ENCODE measurements at regions not wholly inside any gene's neighbourhood (a gene's known extent, or its start where the extent isn't known, plus 50 kb on each side); places are given as distances from the start of the nearest gene placed in this dataset.

- Histone ChIP-seq H3K4me3 (ENCODE audit: low read depth, low read length) (no peak overlapping the region), H3K4me1 (peaks cover 11% of the 10 kb centered on the region; the same call in 1 of the 2 replicates), H3K36me3 (ENCODE audit: control insufficient read depth, insufficient read depth, low read length) (no peaks in the 10 kb centered on the region), H3K27me3 (replicated peaks; ENCODE audit: control insufficient read depth, insufficient read depth, low read length) (no peaks in the 10 kb centered on the region), H3K9me3 (no peaks in the 10 kb centered on the region)
- peak overlapping the region; percentile 49 for H3K27ac Mint-ChIP-seq (ENCODE audit: unreplicated experiment)
- BruUV-seq (replicated peaks), result no TSS peak
- ChIA-PET CTCF (no interaction called here), POLR2A (no interaction called here)
- no peak overlapping the region for H3K4me3 Mint-ChIP-seq (ENCODE audit: unreplicated experiment)
- H3K9me3 Mint-ChIP-seq (ENCODE audit: unreplicated experiment), result no peaks in the 10 kb centered on the region
- H3K27me3 Mint-ChIP-seq (ENCODE audit: insufficient read depth, unreplicated experiment), result no peaks in the 10 kb centered on the region
- TF ChIP-seq CTCF (IDR thresholded peaks at IDR 0.05; ENCODE audit: insufficient read depth in 1 of 2, low read depth in 1 of 2, low read length in 1 of 2, severe bottlenecking in 1 of 2, unreplicated experiment in 1 of 2), result no peak
- no peaks in the 10 kb centered on the region for H3K36me3 Mint-ChIP-seq (ENCODE audit: insufficient read depth, unreplicated experiment)
- intact Hi-C loops (cut with micrococcal nuclease; ENCODE audit: unreplicated experiment), result no loop called here
- peak in 1 of 2 experiments; percentile 15 for DNase-seq
- H3K4me1 Mint-ChIP-seq (ENCODE audit: low read depth, unreplicated experiment), result peaks cover 11% of the 10 kb centered on the region
Measured at GRCh38 chr11:29119707-29120618, 896.9 kb downstream of the KCNA4 start.

- H3K27me3 ChIP-seq (replicated peaks; ENCODE audit: control insufficient read depth, insufficient read depth, low read length), result no peaks in the 10 kb centered on the region
- no peaks in the 10 kb centered on the region for H3K9me3 ChIP-seq
- peaks cover 11% of the 10 kb centered on the region; the same call in 1 of the 2 replicates for H3K4me1 ChIP-seq
- CTCF ChIA-PET, result no interaction called here
- Mint-ChIP-seq H3K9me3 (ENCODE audit: unreplicated experiment) (no peaks in the 10 kb centered on the region), H3K27me3 (ENCODE audit: insufficient read depth, unreplicated experiment) (no peaks in the 10 kb centered on the region), H3K4me1 (ENCODE audit: low read depth, unreplicated experiment) (peaks cover 11% of the 10 kb centered on the region), H3K36me3 (ENCODE audit: insufficient read depth, unreplicated experiment) (no peaks in the 10 kb centered on the region), H3K4me3 (ENCODE audit: unreplicated experiment) (no peak overlapping the region), H3K27ac (ENCODE audit: unreplicated experiment) (peak overlapping the region; percentile 49)
- intact Hi-C loops (cut with micrococcal nuclease; ENCODE audit: unreplicated experiment), result no loop called here
- H3K4me3 ChIP-seq (ENCODE audit: low read depth, low read length), result no peak overlapping the region
- no peak for DNase-seq
- TF ChIP-seq CTCF (IDR thresholded peaks at IDR 0.05; ENCODE audit: insufficient read depth in 1 of 2, low read depth in 1 of 2, low read length in 1 of 2, severe bottlenecking in 1 of 2, unreplicated experiment in 1 of 2), result no peak
- H3K36me3 ChIP-seq (ENCODE audit: control insufficient read depth, insufficient read depth, low read length), result no peaks in the 10 kb centered on the region
- BruUV-seq (replicated peaks), result no TSS peak
- POLR2A ChIA-PET, result no interaction called here
Measured at GRCh38 chr11:29119116-29119515, 897.7 kb downstream of the KCNA4 start.

- ChIA-PET CTCF (no interaction called here), POLR2A (no interaction called here)
- Mint-ChIP-seq H3K4me1 (ENCODE audit: low read depth, unreplicated experiment) (no peaks in the 10 kb centered on the region), H3K36me3 (ENCODE audit: insufficient read depth, unreplicated experiment) (no peaks in the 10 kb centered on the region), H3K27ac (ENCODE audit: unreplicated experiment) (no peak overlapping the region), H3K9me3 (ENCODE audit: unreplicated experiment) (peaks cover 25% of the 10 kb centered on the region), H3K4me3 (ENCODE audit: unreplicated experiment) (no peak overlapping the region), H3K27me3 (ENCODE audit: insufficient read depth, unreplicated experiment) (no peaks in the 10 kb centered on the region)
- BruUV-seq (replicated peaks), result no TSS peak
- no peak for DNase-seq
- Histone ChIP-seq H3K4me1 (no peaks in the 10 kb centered on the region), H3K9me3 (peaks cover 12% of the 10 kb centered on the region; the same call in 1 of the 2 replicates), H3K27me3 (replicated peaks; ENCODE audit: control insufficient read depth, insufficient read depth, low read length) (no peaks in the 10 kb centered on the region), H3K36me3 (ENCODE audit: control insufficient read depth, insufficient read depth, low read length) (no peaks in the 10 kb centered on the region), H3K4me3 (ENCODE audit: low read depth, low read length) (no peak overlapping the region)
- no peak for TF ChIP-seq CTCF (IDR thresholded peaks at IDR 0.05; ENCODE audit: insufficient read depth in 1 of 2, low read depth in 1 of 2, low read length in 1 of 2, severe bottlenecking in 1 of 2, unreplicated experiment in 1 of 2)
- intact Hi-C loops (cut with micrococcal nuclease; ENCODE audit: unreplicated experiment), result no loop called here
Measured at GRCh38 chr11:29100967-29101366, 915.9 kb downstream of the KCNA4 start.

Data from Caco-2 (cell line).